ENCODE measurements at regions not wholly inside any gene's neighbourhood (a gene's known extent, or its start where the extent isn't known, plus 50 kb on each side); places are given as distances from the start of the nearest gene placed in this dataset.

- DNase-seq (ENCODE audit: low spot score): no peak
- ChIA-PET POLR2A (ENCODE audit: low non-redundant PET) (no interaction called here), CTCF (no interaction called here)
- H3K4me3 ChIP-seq (ENCODE audit: low read depth, low read length, poor library complexity, severe bottlenecking): no peak overlapping the region
- no peak overlapping the region for H3K27ac ChIP-seq (ENCODE audit: low read depth, low read length, poor library complexity, severe bottlenecking)
- no peaks in the 10 kb centered on the region for H3K36me3 ChIP-seq (ENCODE audit: insufficient read depth, low read length, poor library complexity, severe bottlenecking)
- H3K27me3 ChIP-seq (replicated peaks; ENCODE audit: insufficient read depth, low read depth, low read length, poor library complexity): no peaks in the 10 kb centered on the region
- intact Hi-C loops (cut with micrococcal nuclease; ENCODE audit: unreplicated experiment): no loop called here
- H3K4me1 ChIP-seq (ENCODE audit: insufficient read depth, low read length, poor library complexity, severe bottlenecking): no peaks in the 10 kb centered on the region
- H3K9me3 ChIP-seq (ENCODE audit: low read depth, low read length, poor library complexity, severe bottlenecking): peaks cover 6% of the 10 kb centered on the region
- BruUV-seq (replicated peaks): no TSS peak
- TF ChIP-seq EZH2 (IDR thresholded peaks at IDR 0.05; ENCODE audit: borderline replicate concordance, low read depth, low read length, poor library complexity, severe bottlenecking) (no peak), CTCF (conservative IDR thresholded peaks at IDR 0.05; ENCODE audit: low read depth, low read length) (no peak)
These were observed 84.4 kb downstream of the MTERF1 start for GRCh38 chr7:91796122-91796521.

GRCh38 chr7:91798425-91798824 is 82.1 kb downstream of the MTERF1 start:
- CTCF ChIA-PET: no interaction called here

GRCh38 chr7:91800389-91800788 is 80.1 kb downstream of the MTERF1 start:
- ChIA-PET POLR2A (ENCODE audit: low non-redundant PET) (no interaction called here), CTCF (no interaction called here)
- no peak overlapping the region for H3K4me3 ChIP-seq (ENCODE audit: low read depth, low read length, poor library complexity, severe bottlenecking)
- no peaks in the 10 kb centered on the region for H3K27me3 ChIP-seq (replicated peaks; ENCODE audit: insufficient read depth, low read depth, low read length, poor library complexity)
- no peak for DNase-seq (ENCODE audit: low spot score)
- intact Hi-C loops (cut with micrococcal nuclease; ENCODE audit: unreplicated experiment): no loop called here
- H3K27ac ChIP-seq (ENCODE audit: low read depth, low read length, poor library complexity, severe bottlenecking): no peak overlapping the region
- no peaks in the 10 kb centered on the region for H3K36me3 ChIP-seq (ENCODE audit: insufficient read depth, low read length, poor library complexity, severe bottlenecking)
- no peak for TF ChIP-seq EZH2 (IDR thresholded peaks at IDR 0.05; ENCODE audit: borderline replicate concordance, low read depth, low read length, poor library complexity, severe bottlenecking)
- no peak for TF ChIP-seq CTCF (conservative IDR thresholded peaks at IDR 0.05; ENCODE audit: low read depth, low read length)
- BruUV-seq (replicated peaks): no TSS peak
- peaks cover 7% of the 10 kb centered on the region for H3K4me1 ChIP-seq (ENCODE audit: insufficient read depth, low read length, poor library complexity, severe bottlenecking)
- no peaks in the 10 kb centered on the region for H3K9me3 ChIP-seq (ENCODE audit: low read depth, low read length, poor library complexity, severe bottlenecking)

More at GRCh38 chr7:91798425-91798824, 82.1 kb downstream of the MTERF1 start:
- no peaks in the 10 kb centered on the region for H3K9me3 ChIP-seq (ENCODE audit: low read depth, low read length, poor library complexity, severe bottlenecking)
- POLR2A ChIA-PET (ENCODE audit: low non-redundant PET): no interaction called here
- H3K27me3 ChIP-seq (replicated peaks; ENCODE audit: insufficient read depth, low read depth, low read length, poor library complexity): no peaks in the 10 kb centered on the region
- no peaks in the 10 kb centered on the region for H3K36me3 ChIP-seq (ENCODE audit: insufficient read depth, low read length, poor library complexity, severe bottlenecking)
- no peak overlapping the region for H3K4me3 ChIP-seq (ENCODE audit: low read depth, low read length, poor library complexity, severe bottlenecking)
- no TSS peak for BruUV-seq (replicated peaks)
- H3K4me1 ChIP-seq (ENCODE audit: insufficient read depth, low read length, poor library complexity, severe bottlenecking): peaks cover 7% of the 10 kb centered on the region
- H3K27ac ChIP-seq (ENCODE audit: low read depth, low read length, poor library complexity, severe bottlenecking): no peak overlapping the region
- DNase-seq (ENCODE audit: low spot score): no peak
- TF ChIP-seq CTCF (conservative IDR thresholded peaks at IDR 0.05; ENCODE audit: low read depth, low read length) (no peak), EZH2 (IDR thresholded peaks at IDR 0.05; ENCODE audit: borderline replicate concordance, low read depth, low read length, poor library complexity, severe bottlenecking) (no peak)
- intact Hi-C loops (cut with micrococcal nuclease; ENCODE audit: unreplicated experiment): no loop called here

Measured in A673 (cell line).